PC-9 (cell line): ENCODE measurements at regions not wholly inside any gene's neighbourhood (a gene's known extent, or its start where the extent isn't known, plus 50 kb on each side); places are given as distances from the start of the nearest gene placed in this dataset.

ENCODE experiments used
- BruUV-seq: library from RNA; stranded (reverse); fragments of 400-500 nt; replicated peaks from 2 replicates; lab custom pipeline; 2021; lab: Mats Ljungman, UMichigan
- CTCF ChIA-PET: fragments of 300-600 bp; sonication (Branson Sonifier 250); formaldehyde crosslinking; loops from one replicate; lab custom pipeline; 2022; ENCODE audit warnings: antibody characterized with exemption; lab: Charles Lee
- POLR2A ChIA-PET: fragments of 300-600 bp; sonication (Branson Sonifier 250); formaldehyde crosslinking; loops from one replicate; lab custom pipeline; 2022; ENCODE audit warnings: antibody characterized with exemption; ENCODE audit not compliant: unreplicated experiment; lab: Charles Lee
- DNase-seq, 2 experiments: peaks; one replicate each; pipeline versions ENCODE4 v3.0.0 to v3.0.0-alpha.2; 2015 to 2022; ENCODE audit warnings: mixed read lengths in 1 of 2
- H2AFZ ChIP-seq: fragments of 200-600 bp; sonication (generic); 2 replicates; pipeline ENCODE4 v1.8.1; 2017; ENCODE audit warnings: antibody characterized with exemption
- H3F3A ChIP-seq: fragments of 200-600 bp; sonication (generic); 2 replicates; pipeline ENCODE4 v1.8.1; 2017; ENCODE audit warnings: antibody characterized with exemption, mild to moderate bottlenecking, low read depth; ENCODE audit not compliant: insufficient read depth
- H3K27ac ChIP-seq: fragments of 200-600 bp; sonication (generic); 2 replicates; pipeline ENCODE4 v1.6.1; 2016; ENCODE audit warnings: mixed run types
- H3K27me3 ChIP-seq: fragments of 200-600 bp; sonication (generic); 2 replicates; pipeline ENCODE4 v1.6.1; 2016; ENCODE audit warnings: low read depth, mixed run types; ENCODE audit not compliant: insufficient read depth
- H3K36me3 ChIP-seq: fragments of 200-600 bp; sonication (generic); 2 replicates; pipeline ENCODE4 v1.6.1; 2016; ENCODE audit warnings: low read depth, mixed run types
- H3K4me1 ChIP-seq: fragments of 200-600 bp; sonication (generic); replicated peaks from 2 replicates; pipeline ENCODE4 v1.6.1; 2016; ENCODE audit warnings: mixed run types; ENCODE audit not compliant: insufficient read depth
- H3K4me2 ChIP-seq: fragments of 200-600 bp; sonication (generic); 2 replicates; pipeline ENCODE4 v1.6.1; 2017; ENCODE audit warnings: mixed run types
- H3K4me3 ChIP-seq: fragments of 200-600 bp; sonication (generic); 2 replicates; pipeline ENCODE4 v1.6.1; 2016; ENCODE audit warnings: mixed run types
- H3K79me2 ChIP-seq: fragments of 200-600 bp; sonication (generic); 2 replicates; pipeline ENCODE4 v1.6.1; 2017; ENCODE audit warnings: low read depth, mixed run types
- H3K9me2 ChIP-seq: fragments of 200-600 bp; sonication (generic); 2 replicates; pipeline ENCODE4 v1.8.1; 2017; ENCODE audit warnings: mild to moderate bottlenecking; ENCODE audit not compliant: insufficient read depth
- H3K9me3 ChIP-seq: fragments of 200-600 bp; sonication (generic); 2 replicates; pipeline ENCODE4 v1.8.1; 2016; ENCODE audit warnings: low read depth; ENCODE audit not compliant: insufficient read depth
- H4K20me1 ChIP-seq: fragments of 200-600 bp; sonication (generic); 2 replicates; pipeline ENCODE4 v1.8.1; 2017; ENCODE audit not compliant: insufficient read depth
- EZH2 ChIP-seq: fragments of 200-600 bp; sonication (generic); IDR thresholded peaks from 2 replicates; pipeline ENCODE4 v1.8.0; 2017; ENCODE audit warnings: antibody characterized with exemption, low read depth
- intact Hi-C: fragments of 100-400 bp; cut with micrococcal nuclease; formaldehyde crosslinking; loops from one replicate; pipeline ENCODE4 v1.10.0; 2022; ENCODE audit not compliant: unreplicated experiment
- TF ChIP-seq, protein P1 (sequence below): fragments of 200-600 bp; sonication (generic); conservative IDR thresholded peaks from 2 replicates; pipeline ENCODE4 v1.6.1; 2017; ENCODE audit warnings: mixed run types, antibody characterized with exemption, mild to moderate bottlenecking, moderate library complexity

DNA sequence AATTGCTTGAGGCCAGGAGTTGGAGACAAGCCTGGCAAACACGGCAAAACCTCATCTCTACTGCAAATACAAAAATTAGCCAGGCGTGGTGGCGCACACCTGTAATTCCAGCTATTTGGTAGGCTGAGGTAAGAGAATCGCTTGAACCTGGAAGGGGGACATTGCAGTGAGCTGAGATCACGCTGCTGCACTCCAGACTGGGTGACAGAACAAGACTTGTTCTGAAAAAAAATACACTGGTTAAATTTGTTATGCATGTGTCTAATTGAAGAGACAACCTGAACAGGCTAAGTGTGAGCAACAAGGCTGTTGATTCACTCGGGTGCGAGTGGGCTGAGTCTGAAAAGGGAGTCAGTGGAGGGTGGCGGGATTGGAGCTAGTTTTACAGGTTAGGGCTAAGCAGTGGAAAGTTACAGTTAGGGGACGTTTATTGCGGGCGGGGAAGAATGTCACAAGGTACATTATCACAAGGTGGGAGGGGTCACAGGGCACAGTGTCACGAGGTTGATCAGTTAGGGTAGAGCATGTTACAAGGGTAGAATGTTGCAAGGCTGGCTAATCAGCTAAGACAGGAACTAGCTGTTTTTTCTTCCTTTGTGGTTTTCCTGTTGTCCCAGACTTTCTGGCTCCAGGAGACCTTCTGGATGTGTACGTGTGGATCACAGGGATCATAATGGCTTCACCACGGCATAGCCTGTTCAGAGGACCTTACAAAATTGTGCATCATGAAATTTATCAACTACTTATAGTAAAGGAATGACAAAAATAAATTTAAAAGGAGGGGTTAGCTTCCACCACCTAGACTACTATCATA, 115.8 kb downstream of the NAA11 start:
- intact Hi-C loops = no loop called here
- peak in 1 of 2 experiments; percentile 14 for DNase-seq
- H3F3A ChIP-seq = no peaks in the 10 kb centered on the region
- ChIA-PET POLR2A (no interaction called here), CTCF (no interaction called here)
- no peaks in the 10 kb centered on the region for H3K4me1 ChIP-seq
- no peak overlapping the region for H3K4me2 ChIP-seq
- no peaks in the 10 kb centered on the region for H3K9me2 ChIP-seq
- H3K27ac ChIP-seq = no peak overlapping the region
- TF ChIP-seq, protein P1, sequence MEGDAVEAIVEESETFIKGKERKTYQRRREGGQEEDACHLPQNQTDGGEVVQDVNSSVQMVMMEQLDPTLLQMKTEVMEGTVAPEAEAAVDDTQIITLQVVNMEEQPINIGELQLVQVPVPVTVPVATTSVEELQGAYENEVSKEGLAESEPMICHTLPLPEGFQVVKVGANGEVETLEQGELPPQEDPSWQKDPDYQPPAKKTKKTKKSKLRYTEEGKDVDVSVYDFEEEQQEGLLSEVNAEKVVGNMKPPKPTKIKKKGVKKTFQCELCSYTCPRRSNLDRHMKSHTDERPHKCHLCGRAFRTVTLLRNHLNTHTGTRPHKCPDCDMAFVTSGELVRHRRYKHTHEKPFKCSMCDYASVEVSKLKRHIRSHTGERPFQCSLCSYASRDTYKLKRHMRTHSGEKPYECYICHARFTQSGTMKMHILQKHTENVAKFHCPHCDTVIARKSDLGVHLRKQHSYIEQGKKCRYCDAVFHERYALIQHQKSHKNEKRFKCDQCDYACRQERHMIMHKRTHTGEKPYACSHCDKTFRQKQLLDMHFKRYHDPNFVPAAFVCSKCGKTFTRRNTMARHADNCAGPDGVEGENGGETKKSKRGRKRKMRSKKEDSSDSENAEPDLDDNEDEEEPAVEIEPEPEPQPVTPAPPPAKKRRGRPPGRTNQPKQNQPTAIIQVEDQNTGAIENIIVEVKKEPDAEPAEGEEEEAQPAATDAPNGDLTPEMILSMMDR = no peak
- TF ChIP-seq EZH2 = no peak
- no peaks in the 10 kb centered on the region for H3K27me3 ChIP-seq
- H4K20me1 ChIP-seq = no peaks in the 10 kb centered on the region
- no peak overlapping the region for H3K4me3 ChIP-seq
- H2AFZ ChIP-seq = no peak overlapping the region; the same call in 1 of the 2 replicates
- H3K36me3 ChIP-seq = no peaks in the 10 kb centered on the region
- no peaks in the 10 kb centered on the region for H3K9me3 ChIP-seq
- no peaks in the 10 kb centered on the region for H3K79me2 ChIP-seq
- BruUV-seq = no TSS peak

DNA sequence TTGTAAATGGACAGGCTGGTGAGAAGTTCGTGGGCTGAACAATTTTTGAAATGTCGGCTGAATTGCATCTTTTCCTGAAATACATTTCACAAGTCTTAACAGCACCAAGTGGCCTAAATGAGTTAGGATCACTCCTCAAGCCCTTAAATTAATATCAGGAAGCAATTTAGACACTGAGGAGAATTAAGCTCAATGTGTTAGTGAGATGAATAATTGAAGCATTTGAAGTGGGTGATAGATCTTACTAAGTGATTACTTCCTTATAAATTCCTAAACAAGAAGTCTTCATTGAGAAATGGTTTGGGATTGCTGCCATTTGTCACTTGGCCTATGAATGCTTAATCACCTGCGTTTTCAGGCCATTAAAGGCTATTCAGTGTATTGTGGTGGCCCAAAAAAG, 116.8 kb downstream of the NAA11 start:
- H3K4me3 ChIP-seq = no peak overlapping the region
- H3K4me2 ChIP-seq = no peak overlapping the region
- H3K9me2 ChIP-seq = no peaks in the 10 kb centered on the region
- no peaks in the 10 kb centered on the region for H3K4me1 ChIP-seq
- CTCF ChIA-PET = no interaction called here
- no peaks in the 10 kb centered on the region for H3K36me3 ChIP-seq
- POLR2A ChIA-PET = no interaction called here
- no peak for TF ChIP-seq EZH2
- TF ChIP-seq, protein P1 = no peak
- no peaks in the 10 kb centered on the region for H3K27me3 ChIP-seq
- no peaks in the 10 kb centered on the region for H3K79me2 ChIP-seq
- no peaks in the 10 kb centered on the region for H4K20me1 ChIP-seq
- intact Hi-C loops = no loop called here
- no peaks in the 10 kb centered on the region for H3K9me3 ChIP-seq
- H2AFZ ChIP-seq = no peak overlapping the region
- H3F3A ChIP-seq = no peaks in the 10 kb centered on the region
- no peak for DNase-seq
- BruUV-seq = no TSS peak
- H3K27ac ChIP-seq = no peak overlapping the region

DNA sequence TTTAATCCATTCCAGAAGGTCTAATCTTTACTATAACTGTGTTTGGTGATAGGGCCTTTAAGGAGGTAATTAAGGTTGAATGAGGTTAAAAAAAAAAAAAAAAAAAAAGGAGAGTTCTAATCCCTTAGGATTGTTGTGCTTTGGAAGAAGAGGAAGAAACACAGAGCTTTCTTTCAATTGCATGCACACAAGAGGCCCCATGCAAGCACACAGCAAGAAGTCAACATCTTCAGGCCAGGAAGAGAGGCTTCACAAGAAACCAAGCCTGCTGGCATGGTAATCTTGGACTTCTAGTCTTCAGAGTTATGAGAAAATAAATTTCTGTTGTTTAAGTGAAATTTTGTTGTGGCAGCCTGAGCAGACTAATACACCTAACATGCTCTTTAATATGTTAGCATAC, 118.6 kb downstream of the NAA11 start:
- ChIA-PET CTCF (no interaction called here), POLR2A (no interaction called here)
- Histone ChIP-seq H3K9me3 (no peaks in the 10 kb centered on the region), H3K4me2 (no peak overlapping the region), H3K4me3 (no peak overlapping the region), H3K79me2 (no peaks in the 10 kb centered on the region), H3F3A (no peaks in the 10 kb centered on the region), H2AFZ (no peak overlapping the region), H3K9me2 (no peaks in the 10 kb centered on the region), H3K27me3 (no peaks in the 10 kb centered on the region), H3K36me3 (no peaks in the 10 kb centered on the region), H3K27ac (no peak overlapping the region), H3K4me1 (no peaks in the 10 kb centered on the region), H4K20me1 (no peaks in the 10 kb centered on the region)
- TF ChIP-seq, protein P1 = no peak
- no peak for TF ChIP-seq EZH2
- BruUV-seq = no TSS peak
- intact Hi-C loops = no loop called here
- DNase-seq = no peak
